ENCODE measurements at regions not wholly inside any gene's neighbourhood (a gene's known extent, or its start where the extent isn't known, plus 50 kb on each side); places are given as distances from the start of the nearest gene placed in this dataset.
"Not testable (repeated sequence)": the region's sequence is repeated elsewhere in the genome, so short reads cannot be mapped to it uniquely, and the experiment has no call there.

- peak; percentile 88 for TF ChIP-seq CTCF (IDR thresholded peaks at IDR 0.05)
- not testable (repeated sequence) for H3K27ac ChIP-seq
Observed at GRCh38 chr14:106618471-106618951, 1092.1 kb downstream of the TMEM121 start.

- H3K27ac ChIP-seq: no peak overlapping the region
- TF ChIP-seq CTCF (IDR thresholded peaks at IDR 0.05): no peak
- no peak for TF ChIP-seq ZFX (IDR thresholded peaks at IDR 0.05; ENCODE audit: borderline replicate concordance)
Observed at GRCh38 chr14:106619606-106620005, 1093.2 kb downstream of the TMEM121 start.

- H3K27ac ChIP-seq: no peak overlapping the region
- TF ChIP-seq CTCF (IDR thresholded peaks at IDR 0.05) (no peak), ZFX (IDR thresholded peaks at IDR 0.05; ENCODE audit: borderline replicate concordance) (no peak)
Observed at GRCh38 chr14:106620368-106620767, 1094.0 kb downstream of the TMEM121 start.

- TF ChIP-seq CTCF (IDR thresholded peaks at IDR 0.05): no peak
- no peak for TF ChIP-seq ZFX (IDR thresholded peaks at IDR 0.05; ENCODE audit: borderline replicate concordance)
- no peak overlapping the region for H3K27ac ChIP-seq
Observed at GRCh38 chr14:106622200-106622745, 1095.9 kb downstream of the TMEM121 start.

GRCh38 chr14:106625186-106625585, 1098.8 kb downstream of the TMEM121 start:
- no peak overlapping the region for H3K27ac ChIP-seq
- TF ChIP-seq CTCF (IDR thresholded peaks at IDR 0.05): no peak
- no peak for TF ChIP-seq ZFX (IDR thresholded peaks at IDR 0.05; ENCODE audit: borderline replicate concordance)

GRCh38 chr14:106626469-106626868, 1100.1 kb downstream of the TMEM121 start:
- H3K27ac ChIP-seq: not testable (repeated sequence)

- H3K27ac ChIP-seq: not testable (repeated sequence)
- TF ChIP-seq CTCF (IDR thresholded peaks at IDR 0.05): peak; percentile 90
Observed at GRCh38 chr14:106626942-106627588, 1100.7 kb downstream of the TMEM121 start.

- H3K27ac ChIP-seq: no peak overlapping the region
- TF ChIP-seq CTCF (IDR thresholded peaks at IDR 0.05): no peak
- no peak for TF ChIP-seq ZFX (IDR thresholded peaks at IDR 0.05; ENCODE audit: borderline replicate concordance)
Observed at GRCh38 chr14:106631879-106632278, 1105.5 kb downstream of the TMEM121 start.

All from 22Rv1 (cell line).